Pulmonary artery endothelial cell (primary cell): ENCODE measurements at regions not wholly inside any gene's neighbourhood (a gene's known extent, or its start where the extent isn't known, plus 50 kb on each side); places are given as distances from the start of the nearest gene placed in this dataset.
"Not testable (repeated sequence)": the region's sequence is repeated elsewhere in the genome, so short reads cannot be mapped to it uniquely, and the experiment has no call there.

ENCODE experiments used
- DNase-seq: peaks from one replicate; pipeline ENCODE4 v3.0.0-alpha.2; 2011; ENCODE audit warnings: low read depth, low spot score

GRCh38 chr10:64379898-64380297, 858.7 kb downstream of the REEP3 start:
- DNase-seq, result no peak

- no peak for DNase-seq
Observed at GRCh38 chr10:64385355-64385754, 864.2 kb downstream of the REEP3 start.

GRCh38 chr10:64394744-64395143, 873.5 kb downstream of the REEP3 start:
- no peak for DNase-seq

GRCh38 chr10:64396105-64396708, 875.0 kb downstream of the REEP3 start:
- DNase-seq, result no peak

GRCh38 chr10:64397125-64397524, 875.9 kb downstream of the REEP3 start:
- no peak for DNase-seq

GRCh38 chr10:64408391-64409183, 887.4 kb downstream of the REEP3 start:
- DNase-seq, result no peak

GRCh38 chr10:64409349-64409748, 888.1 kb downstream of the REEP3 start:
- DNase-seq, result no peak

- DNase-seq, result no peak
Observed at GRCh38 chr10:64416011-64416410, 894.8 kb downstream of the REEP3 start.

- DNase-seq, result no peak
Observed at GRCh38 chr10:64419461-64419860, 898.3 kb downstream of the REEP3 start.

GRCh38 chr10:64426745-64427144, 905.5 kb downstream of the REEP3 start:
- DNase-seq, result no peak

- DNase-seq, result no peak
Observed at GRCh38 chr10:64430690-64431323, 909.6 kb downstream of the REEP3 start.

GRCh38 chr10:64441872-64442271, 920.7 kb downstream of the REEP3 start:
- DNase-seq, result not testable (repeated sequence)

- DNase-seq, result no peak
Observed at GRCh38 chr10:64444163-64444562, 923.0 kb downstream of the REEP3 start.

GRCh38 chr10:64444564-64444963, 923.4 kb downstream of the REEP3 start:
- no peak for DNase-seq

GRCh38 chr10:64449603-64450002, 928.4 kb downstream of the REEP3 start:
- no peak for DNase-seq

GRCh38 chr10:64450312-64450711, 929.1 kb downstream of the REEP3 start:
- no peak for DNase-seq

- DNase-seq, result no peak
Observed at GRCh38 chr10:64454962-64455361, 933.8 kb downstream of the REEP3 start.

- DNase-seq, result no peak
Observed at GRCh38 chr10:64458306-64458705, 937.1 kb downstream of the REEP3 start.

- DNase-seq, result no peak
Observed at GRCh38 chr10:64463406-64463805, 942.2 kb downstream of the REEP3 start.

- no peak for DNase-seq
Observed at GRCh38 chr10:64465653-64466052, 944.5 kb downstream of the REEP3 start.

GRCh38 chr10:64468219-64468618, 947.0 kb downstream of the REEP3 start:
- no peak for DNase-seq

- no peak for DNase-seq
Observed at GRCh38 chr10:64476506-64476905, 955.3 kb downstream of the REEP3 start.

- no peak for DNase-seq
Observed at GRCh38 chr10:64477791-64478190, 956.6 kb downstream of the REEP3 start.
